ENCODE measurements at regions not wholly inside any gene's neighbourhood (a gene's known extent, or its start where the extent isn't known, plus 50 kb on each side); places are given as distances from the start of the nearest gene placed in this dataset.

- no peak for TF ChIP-seq CTCF (IDR thresholded peaks at IDR 0.05)
- no peak for TF ChIP-seq NFE2L1 (CRISPR knock-in tag; IDR thresholded peaks at IDR 0.05)
- no peak for TF ChIP-seq ATF3 (CRISPR knock-in tag; conservative IDR thresholded peaks at IDR 0.05)
- TF ChIP-seq PRDM15 (CRISPR knock-in tag; IDR thresholded peaks at IDR 0.05), result no peak
- no peak for TF ChIP-seq PREB (CRISPR knock-in tag; IDR thresholded peaks at IDR 0.05; ENCODE audit: borderline replicate concordance)
- TF ChIP-seq SP1 (CRISPR knock-in tag; conservative IDR thresholded peaks at IDR 0.05), result no peak
- TF ChIP-seq HMGA2 (CRISPR knock-in tag; IDR thresholded peaks at IDR 0.05), result no peak
Measured at GRCh38 chr3:96106701-96107100, 707.7 kb upstream of the EPHA6 start.

Data from WTC11 (cell line).